HEK293 (cell line): ENCODE measurements at regions not wholly inside any gene's neighbourhood (a gene's known extent, or its start where the extent isn't known, plus 50 kb on each side); places are given as distances from the start of the nearest gene placed in this dataset.

Experiments
- CTCF ChIA-PET: fragments of 350-600 bp; formaldehyde crosslinking; extraction: SDS; loops from one replicate; lab custom pipeline; 2021; ENCODE audit warnings: antibody characterized with exemption; lab: Yijun Ruan, JAX
- POLR2A ChIA-PET: fragments of 300-600 bp; formaldehyde crosslinking; extraction: SDS; loops from one replicate; lab custom pipeline; 2020; ENCODE audit warnings: antibody characterized with exemption, inconsistent platforms; lab: Yijun Ruan, JAX
- H3K27ac ChIP-seq: fragments of 200-500 bp; sonication (Bioruptor generic); 2 replicates; pipeline ENCODE4 v1.5.1; 2014; ENCODE audit warnings: low read depth, low read length, control low read depth, inconsistent platforms; ENCODE audit errors: extremely low read depth
- H3K36me3 ChIP-seq, 2 experiments: fragments of 200-500 bp in 1 of 2; sonication (Bioruptor generic) in 1 of 2; 1 replicate in 1 of 2; 2 replicates in 1 of 2; pipeline ENCODE4 v1.5.1; 2014 to 2017; ENCODE audit warnings: inconsistent platforms in 2 of 2, low read length in 2 of 2; ENCODE audit not compliant: control insufficient read depth in 2 of 2, insufficient read depth in 1 of 2
- H3K4me1 ChIP-seq: fragments of 200-500 bp; sonication (Bioruptor generic); 2 replicates; pipeline ENCODE4 v1.5.1; 2014; ENCODE audit warnings: mild to moderate bottlenecking, low read length, inconsistent platforms; ENCODE audit not compliant: control insufficient read depth, insufficient read depth
- H3K4me3 ChIP-seq: 2 replicates; pipeline ENCODE4 v1.5.1; 2011; ENCODE audit warnings: low read depth, mild to moderate bottlenecking, control low read depth, low read length, moderate library complexity
- H3K9me3 ChIP-seq: fragments of 200-500 bp; sonication (Bioruptor generic); 2 replicates; pipeline ENCODE4 v1.5.1; 2014; ENCODE audit warnings: low read depth, low read length, inconsistent platforms; ENCODE audit not compliant: control insufficient read depth, insufficient read depth
- KLF1 ChIP-seq: fragments of 450-650 bp; formaldehyde crosslinking; IDR thresholded peaks from 2 replicates; pipeline ENCODE4 v1.5.1; 2016; ENCODE audit warnings: missing biosample characterization, missing genetic modification characterization
- KLF16 ChIP-seq: fragments of 450-650 bp; formaldehyde crosslinking; IDR thresholded peaks from 2 replicates; pipeline ENCODE4 v1.5.1; 2017; ENCODE audit warnings: missing biosample characterization, missing genetic modification characterization
- KLF8 ChIP-seq: fragments of 450-650 bp; formaldehyde crosslinking; IDR thresholded peaks from 2 replicates; pipeline ENCODE4 v1.5.1; 2016; ENCODE audit warnings: missing biosample characterization, missing genetic modification characterization
- TCF7L2 ChIP-seq: IDR thresholded peaks from 2 replicates; pipeline ENCODE4 v1.6.1; 2011; ENCODE audit warnings: low read depth, mild to moderate bottlenecking, inconsistent platforms, low read length, moderate library complexity, borderline replicate concordance
- ZBTB21 ChIP-seq: fragments of 450-650 bp; formaldehyde crosslinking; IDR thresholded peaks from 2 replicates; pipeline ENCODE4 v1.5.1; 2017; ENCODE audit warnings: missing biosample characterization, missing genetic modification characterization
- ZEB2 ChIP-seq: fragments of 450-650 bp; formaldehyde crosslinking; IDR thresholded peaks from 2 replicates; pipeline ENCODE4 v1.5.1; 2016; ENCODE audit warnings: missing biosample characterization, missing genetic modification characterization
- ZNF175 ChIP-seq: fragments of 450-650 bp; formaldehyde crosslinking; IDR thresholded peaks from 2 replicates; pipeline ENCODE4 v1.5.1; 2016; ENCODE audit warnings: missing biosample characterization, missing genetic modification characterization
- ZNF19 ChIP-seq: fragments of 450-650 bp; formaldehyde crosslinking; IDR thresholded peaks from 2 replicates; pipeline ENCODE4; 2016; ENCODE audit warnings: missing biosample characterization, missing genetic modification characterization, low read depth
- ZNF202 ChIP-seq: fragments of 450-650 bp; formaldehyde crosslinking; IDR thresholded peaks from 2 replicates; pipeline ENCODE4 v1.5.1; 2016; ENCODE audit warnings: missing biosample characterization, missing genetic modification characterization, borderline replicate concordance
- ZNF280C ChIP-seq: fragments of 450-650 bp; formaldehyde crosslinking; IDR thresholded peaks from 2 replicates; pipeline ENCODE4 v1.5.1; 2016; ENCODE audit warnings: missing biosample characterization, missing genetic modification characterization
- ZNF324 ChIP-seq: fragments of 450-650 bp; formaldehyde crosslinking; IDR thresholded peaks from 2 replicates; pipeline ENCODE4 v1.5.1; 2016; ENCODE audit warnings: missing biosample characterization, missing genetic modification characterization
- ZNF341 ChIP-seq: fragments of 450-650 bp; formaldehyde crosslinking; IDR thresholded peaks from 2 replicates; pipeline ENCODE4; 2016; ENCODE audit warnings: low read depth, missing biosample characterization, missing genetic modification characterization
- ZNF394 ChIP-seq: fragments of 450-650 bp; formaldehyde crosslinking; IDR thresholded peaks from 2 replicates; pipeline ENCODE4 v1.5.1; 2016; ENCODE audit warnings: missing biosample characterization, missing genetic modification characterization, mild to moderate bottlenecking, moderate library complexity, borderline replicate concordance
- ZNF423 ChIP-seq: fragments of 450-650 bp; formaldehyde crosslinking; IDR thresholded peaks from 2 replicates; pipeline ENCODE4 v1.5.1; 2016; ENCODE audit warnings: missing biosample characterization, missing genetic modification characterization
- ZNF48 ChIP-seq: fragments of 450-650 bp; formaldehyde crosslinking; IDR thresholded peaks from 2 replicates; pipeline ENCODE4 v1.5.1; 2016; ENCODE audit warnings: missing biosample characterization, missing genetic modification characterization
- ZNF560 ChIP-seq: fragments of 450-650 bp; formaldehyde crosslinking; IDR thresholded peaks from 2 replicates; pipeline ENCODE4 v1.5.1; 2017; ENCODE audit warnings: missing biosample characterization, missing genetic modification characterization, borderline replicate concordance
- ZNF561 ChIP-seq: fragments of 450-650 bp; IDR thresholded peaks from 2 replicates; pipeline ENCODE4 v1.5.1; 2018; ENCODE audit warnings: missing biosample characterization, missing genetic modification characterization, borderline replicate concordance
- ZNF626 ChIP-seq: fragments of 450-650 bp; sonication (Bioruptor Pico); formaldehyde crosslinking; IDR thresholded peaks from 2 replicates; pipeline ENCODE4 v1.5.1; 2018; ENCODE audit warnings: missing biosample characterization, missing genetic modification characterization, inconsistent platforms
- ZNF670 ChIP-seq: fragments of 450-650 bp; formaldehyde crosslinking; IDR thresholded peaks from 2 replicates; pipeline ENCODE4 v1.5.1; 2016; ENCODE audit warnings: missing biosample characterization, missing genetic modification characterization, low read depth
- ZXDB ChIP-seq: fragments of 450-650 bp; formaldehyde crosslinking; IDR thresholded peaks from 2 replicates; pipeline ENCODE4 v1.5.1; 2016; ENCODE audit warnings: missing biosample characterization, missing genetic modification characterization
- TF ChIP-seq, protein P1 (sequence below): fragments of 450-650 bp; formaldehyde crosslinking; IDR thresholded peaks from 2 replicates; pipeline ENCODE4 v1.5.1; 2017; ENCODE audit warnings: missing biosample characterization, missing genetic modification characterization

DNA sequence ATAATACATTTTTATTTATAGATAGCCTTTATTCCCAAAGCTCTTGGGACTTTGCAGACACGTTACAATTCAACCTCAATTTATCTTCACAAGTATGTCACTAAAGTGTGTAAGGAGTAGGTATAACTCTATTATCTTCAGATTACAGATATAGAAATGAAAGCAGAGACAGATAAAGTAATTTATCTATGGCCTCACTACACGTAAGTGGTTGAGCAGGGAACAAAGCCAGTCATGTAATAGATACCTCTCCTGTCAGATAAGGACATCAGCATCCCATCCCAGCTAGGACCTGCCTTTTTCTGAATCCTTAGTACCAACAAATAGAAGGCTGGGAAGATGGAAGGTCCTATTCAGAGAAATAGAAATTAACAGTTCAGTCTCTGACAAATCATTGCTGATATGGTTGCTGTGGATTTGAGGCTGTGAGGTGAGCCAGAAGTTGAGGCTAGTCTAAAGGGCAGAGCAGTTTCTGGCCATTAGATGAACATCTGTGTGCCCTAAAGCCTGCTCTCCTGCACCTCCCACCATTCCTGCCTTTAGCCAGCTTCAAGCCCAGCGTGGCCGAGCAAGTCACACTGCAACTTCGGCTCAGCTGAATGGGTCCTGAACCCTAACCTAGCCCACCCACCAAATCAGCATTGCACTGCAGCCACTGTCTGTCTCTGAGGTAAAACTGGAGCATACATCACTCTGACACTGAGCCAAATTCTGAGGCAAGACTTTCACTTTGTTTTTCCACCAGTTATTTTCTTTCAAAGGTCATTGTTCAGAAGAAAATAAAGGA, 71.1 kb upstream of the PLEKHA5 start:
- POLR2A ChIA-PET: no interaction called here
- H3K4me1 ChIP-seq: peaks cover 9% of the 10 kb centered on the region
- CTCF ChIA-PET: no interaction called here
- H3K36me3 ChIP-seq: no peaks in the 10 kb centered on the region
- no peak overlapping the region for H3K27ac ChIP-seq
- TF ChIP-seq KLF1 (no peak), ZXDB (tag by site-specific recombination) (peak; percentile 58; the same call in 1 of the 2 replicates), TCF7L2 (peak; percentile 74)
- TF ChIP-seq, protein P1, sequence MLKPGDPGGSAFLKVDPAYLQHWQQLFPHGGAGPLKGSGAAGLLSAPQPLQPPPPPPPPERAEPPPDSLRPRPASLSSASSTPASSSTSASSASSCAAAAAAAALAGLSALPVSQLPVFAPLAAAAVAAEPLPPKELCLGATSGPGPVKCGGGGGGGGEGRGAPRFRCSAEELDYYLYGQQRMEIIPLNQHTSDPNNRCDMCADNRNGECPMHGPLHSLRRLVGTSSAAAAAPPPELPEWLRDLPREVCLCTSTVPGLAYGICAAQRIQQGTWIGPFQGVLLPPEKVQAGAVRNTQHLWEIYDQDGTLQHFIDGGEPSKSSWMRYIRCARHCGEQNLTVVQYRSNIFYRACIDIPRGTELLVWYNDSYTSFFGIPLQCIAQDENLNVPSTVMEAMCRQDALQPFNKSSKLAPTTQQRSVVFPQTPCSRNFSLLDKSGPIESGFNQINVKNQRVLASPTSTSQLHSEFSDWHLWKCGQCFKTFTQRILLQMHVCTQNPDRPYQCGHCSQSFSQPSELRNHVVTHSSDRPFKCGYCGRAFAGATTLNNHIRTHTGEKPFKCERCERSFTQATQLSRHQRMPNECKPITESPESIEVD (tag by site-specific recombination): peak; percentile 59
- H3K9me3 ChIP-seq: no peaks in the 10 kb centered on the region
- no peak overlapping the region for H3K4me3 ChIP-seq

- Histone ChIP-seq H3K4me3 (no peak overlapping the region), H3K9me3 (no peaks in the 10 kb centered on the region), H3K27ac (no peak overlapping the region), H3K4me1 (no peaks in the 10 kb centered on the region), H3K36me3 (no peaks in the 10 kb centered on the region)
- ChIA-PET POLR2A (interaction anchor here (0.7 kb wide), 1 partner anchor 75 kb away, joined by 3 read pairs; no protein-coding TSS in a partner anchor), CTCF (interaction anchor here (0.6 kb wide), 1 partner anchor 335 kb away, joined by 3 read pairs; no protein-coding TSS in a partner anchor)
- TF ChIP-seq ZNF560 (tag by site-specific recombination) (no peak), ZNF341 (tag by site-specific recombination) (no peak), ZEB2 (tag by site-specific recombination) (no peak), ZNF48 (tag by site-specific recombination) (no peak), KLF8 (tag by site-specific recombination) (no peak), ZNF423 (no peak), ZNF324 (tag by site-specific recombination) (no peak), ZNF280C (tag by site-specific recombination) (no peak), ZNF19 (no peak), ZNF175 (no peak), ZNF626 (tag by site-specific recombination) (no peak), ZNF670 (tag by site-specific recombination) (no peak), ZBTB21 (no peak), ZNF202 (tag by site-specific recombination) (no peak), KLF16 (tag by site-specific recombination) (no peak), ZNF561 (no peak), ZNF394 (tag by site-specific recombination) (no peak)
These were observed 64.8 kb upstream of the PLEKHA5 start for GRCh38 chr12:19064713-19065112.
